ENCODE measurements at regions not wholly inside any gene's neighbourhood (a gene's known extent, or its start where the extent isn't known, plus 50 kb on each side); places are given as distances from the start of the nearest gene placed in this dataset.
"Not testable (repeated sequence)": the region's sequence is repeated elsewhere in the genome, so short reads cannot be mapped to it uniquely, and the experiment has no call there.

GRCh38 chr14:28247491-28247890 is 519.1 kb upstream of the FOXG1 start:
- Mint-ChIP-seq H3K27ac (no peak overlapping the region), H3K27me3 (no peaks in the 10 kb centered on the region), H3K4me1 (no peaks in the 10 kb centered on the region), H3K9me3 (ENCODE audit: low read depth) (peaks cover 30% of the 10 kb centered on the region), H3K36me3 (ENCODE audit: low read depth) (no peaks in the 10 kb centered on the region), H3K4me3 (no peak overlapping the region)
- intact Hi-C loops (cut with DNase I, micrococcal nuclease), result no loop called here
- POLR2A ChIA-PET, result no interaction called here
- CTCF ChIA-PET, result interaction anchor here (0.5 kb wide), 1 partner anchor 26 kb away, joined by 3 read pairs; no protein-coding TSS in a partner anchor
- no peak for DNase-seq
- no peak for ATAC-seq

DNA sequence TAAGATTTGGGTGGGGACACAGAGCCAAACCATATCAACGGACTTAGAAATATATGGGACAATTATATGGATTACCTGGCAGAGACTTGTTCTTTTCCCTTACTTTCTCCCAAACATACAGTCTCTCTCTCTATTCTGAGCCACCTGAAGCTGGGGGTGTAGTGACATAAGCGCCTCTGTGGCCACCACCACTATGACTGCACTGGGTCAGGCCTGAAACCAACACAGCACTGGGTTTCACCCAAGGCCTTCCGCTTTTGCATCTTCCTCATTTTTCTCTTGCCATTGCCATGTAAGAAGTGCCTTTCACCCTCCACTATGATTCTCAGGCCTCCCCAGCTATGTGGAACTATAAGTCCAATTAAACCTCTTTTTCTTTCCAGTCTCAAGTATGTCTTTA is 514.5 kb upstream of the FOXG1 start:
- peaks cover 31% of the 10 kb centered on the region for H3K9me3 Mint-ChIP-seq (ENCODE audit: low read depth)
- CTCF ChIA-PET, result interaction anchor here (0.7 kb wide), 1 partner anchor 260 kb away, joined by 3 read pairs; no protein-coding TSS in a partner anchor
- H3K27me3 Mint-ChIP-seq; H3K4me3 Mint-ChIP-seq; H3K36me3 Mint-ChIP-seq (ENCODE audit: low read depth); H3K4me1 Mint-ChIP-seq; H3K27ac Mint-ChIP-seq; intact Hi-C loops (cut with DNase I, micrococcal nuclease); DNase-seq; POLR2A ChIA-PET; ATAC-seq: not testable (repeated sequence)

DNA sequence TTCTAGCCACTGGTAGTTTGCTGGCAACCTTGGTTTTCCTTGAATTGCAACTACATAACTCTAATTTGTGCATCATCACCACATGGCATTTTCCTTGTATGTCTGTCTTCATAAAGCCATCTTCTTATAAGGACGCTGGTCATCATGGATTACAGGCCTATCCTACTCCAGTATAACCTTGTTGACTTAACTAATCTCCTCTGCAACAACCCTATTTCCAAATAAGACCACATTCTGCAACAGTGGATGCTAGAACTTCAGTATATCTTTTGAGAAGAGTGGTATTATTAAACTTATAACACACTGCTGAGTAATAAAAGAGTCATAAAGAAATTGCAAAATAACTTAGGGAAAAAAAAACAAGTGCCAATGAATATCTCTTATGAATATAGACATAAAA is 511.8 kb upstream of the FOXG1 start:
- ChIA-PET CTCF (no interaction called here), POLR2A (no interaction called here)
- H3K4me3 Mint-ChIP-seq, result no peak overlapping the region

DNA sequence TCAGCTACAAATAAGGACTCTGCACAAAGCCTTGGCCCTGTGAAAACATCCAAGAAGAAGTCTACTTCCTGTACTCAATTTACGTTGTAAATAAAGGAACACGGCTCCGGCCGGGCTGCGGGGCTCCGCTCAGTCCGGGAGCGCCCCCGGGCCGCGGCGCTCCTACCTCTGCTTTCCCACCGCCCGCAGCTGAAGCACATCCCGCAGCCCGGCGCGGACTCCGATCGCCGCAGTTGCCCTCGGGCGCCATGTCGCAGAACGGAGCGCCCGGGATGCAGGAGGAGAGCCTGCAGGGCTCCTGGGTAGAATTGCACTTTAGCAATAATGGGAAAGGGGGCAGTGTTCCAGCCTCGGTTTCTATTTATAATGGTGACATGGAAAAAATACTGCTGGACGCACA is 502.3 kb upstream of the FOXG1 start:
- intact Hi-C loops (cut with DNase I, micrococcal nuclease), result no loop called here
- no peak overlapping the region for H3K27ac Mint-ChIP-seq
- H3K4me3 Mint-ChIP-seq, result no peak overlapping the region
- H3K27me3 Mint-ChIP-seq, result no peaks in the 10 kb centered on the region
- no peaks in the 10 kb centered on the region for H3K36me3 Mint-ChIP-seq (ENCODE audit: low read depth)
- H3K4me1 Mint-ChIP-seq, result no peaks in the 10 kb centered on the region
- ATAC-seq (no peak), DNase-seq (no peak)
- H3K9me3 Mint-ChIP-seq (ENCODE audit: low read depth), result peaks cover 23% of the 10 kb centered on the region
- ChIA-PET CTCF (no interaction called here), POLR2A (no interaction called here)

More for the DNA sequence above, 511.8 kb upstream of the FOXG1 start:
- no peak for ATAC-seq
- peaks cover 15% of the 10 kb centered on the region for H3K9me3 Mint-ChIP-seq (ENCODE audit: low read depth)
- H3K27ac Mint-ChIP-seq, result no peak overlapping the region
- no peaks in the 10 kb centered on the region for H3K4me1 Mint-ChIP-seq
- H3K27me3 Mint-ChIP-seq, result no peaks in the 10 kb centered on the region
- intact Hi-C loops (cut with DNase I, micrococcal nuclease), result no loop called here
- no peaks in the 10 kb centered on the region for H3K36me3 Mint-ChIP-seq (ENCODE audit: low read depth)
- no peak for DNase-seq

DNA sequence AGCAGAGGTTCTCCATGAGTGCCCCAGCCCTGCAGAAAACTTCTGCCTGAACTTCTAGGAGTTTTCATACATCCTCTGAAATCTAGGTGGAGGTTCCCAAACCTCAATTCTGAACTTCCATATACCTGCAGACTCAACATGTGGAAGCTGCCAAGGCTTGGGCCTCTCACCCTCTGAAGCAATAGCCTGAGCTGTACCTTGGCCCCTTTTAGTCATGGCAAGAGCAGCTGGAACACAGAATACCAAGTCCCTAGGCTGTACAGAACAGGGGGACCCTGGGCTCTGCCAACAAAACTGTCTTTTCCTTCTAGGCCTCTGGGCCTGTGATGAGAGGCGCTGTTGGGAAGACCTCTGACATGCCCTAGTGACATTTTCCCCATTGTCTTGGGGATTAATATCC is 494.3 kb upstream of the FOXG1 start:
- Mint-ChIP-seq H3K36me3 (ENCODE audit: low read depth) (no peaks in the 10 kb centered on the region), H3K27me3 (no peaks in the 10 kb centered on the region), H3K27ac (no peak overlapping the region), H3K4me1 (no peaks in the 10 kb centered on the region), H3K9me3 (ENCODE audit: low read depth) (peaks cover 18% of the 10 kb centered on the region), H3K4me3 (no peak overlapping the region)
- DNase-seq, result no peak
- ATAC-seq, result no peak
- CTCF ChIA-PET, result interaction anchor here (0.7 kb wide), 1 partner anchor 238 kb away, joined by 3 read pairs; no protein-coding TSS in a partner anchor
- intact Hi-C loops (cut with DNase I, micrococcal nuclease), result no loop called here
- POLR2A ChIA-PET, result no interaction called here

DNA sequence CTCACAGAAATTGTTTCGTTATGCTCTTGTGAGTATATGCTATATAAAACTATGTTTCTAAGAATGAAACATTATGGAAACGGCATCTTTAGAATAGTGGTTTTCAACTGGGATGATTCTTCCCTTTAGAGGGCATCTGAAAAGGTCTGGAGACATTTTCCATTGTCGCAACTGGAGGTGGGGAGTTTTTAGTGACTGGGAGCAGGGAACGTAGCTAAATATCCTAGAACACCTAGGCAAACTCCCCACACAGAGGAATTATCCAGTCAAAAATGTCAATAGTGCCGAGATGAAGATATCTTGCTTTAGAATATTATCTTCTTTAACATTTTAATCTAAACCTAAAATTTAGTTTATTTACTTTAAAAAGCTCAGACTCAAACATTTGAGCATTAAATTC is 486.1 kb upstream of the FOXG1 start:
- ChIA-PET CTCF (no interaction called here), POLR2A (no interaction called here)
- intact Hi-C loops (cut with DNase I, micrococcal nuclease), result no loop called here
- Mint-ChIP-seq H3K4me1 (no peaks in the 10 kb centered on the region), H3K36me3 (ENCODE audit: low read depth) (no peaks in the 10 kb centered on the region), H3K9me3 (ENCODE audit: low read depth) (peaks cover 15% of the 10 kb centered on the region), H3K4me3 (no peak overlapping the region), H3K27ac (no peak overlapping the region), H3K27me3 (no peaks in the 10 kb centered on the region)
- DNase-seq, result no peak
- no peak for ATAC-seq

DNA sequence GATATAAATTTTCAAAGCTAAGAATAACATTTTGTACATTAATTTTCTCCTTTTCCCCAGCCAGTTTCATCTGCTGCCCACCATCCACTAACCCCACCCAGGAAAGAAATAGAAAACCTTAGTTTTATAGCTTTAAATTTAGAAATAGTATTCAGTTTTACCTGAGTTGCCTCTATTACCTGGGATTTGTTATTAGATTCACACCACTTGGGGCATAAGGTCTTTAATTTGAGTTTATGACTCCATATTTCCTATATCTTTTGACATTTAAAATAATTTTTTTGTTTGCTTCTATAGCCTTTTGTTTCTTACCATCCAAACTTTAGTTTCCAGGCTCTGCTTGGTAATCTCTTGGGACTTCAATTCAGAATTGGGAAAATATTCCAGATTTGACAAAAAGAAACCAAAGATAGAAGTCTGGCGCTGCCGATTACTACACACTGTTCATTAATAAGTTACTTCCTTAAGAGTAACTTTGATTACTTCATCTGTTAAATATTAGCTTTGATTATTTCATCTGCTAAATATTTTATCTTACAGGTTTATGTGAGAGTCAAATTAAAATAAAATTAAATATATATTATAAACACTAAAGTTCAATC is 485.5 kb upstream of the FOXG1 start:
- POLR2A ChIA-PET, result no interaction called here
- H3K27ac Mint-ChIP-seq, result no peak overlapping the region
- H3K36me3 Mint-ChIP-seq (ENCODE audit: low read depth), result no peaks in the 10 kb centered on the region
- no peaks in the 10 kb centered on the region for H3K27me3 Mint-ChIP-seq
- no peak for DNase-seq
- H3K4me3 Mint-ChIP-seq, result no peak overlapping the region
- no peaks in the 10 kb centered on the region for H3K4me1 Mint-ChIP-seq
- CTCF ChIA-PET, result no interaction called here
- intact Hi-C loops (cut with DNase I, micrococcal nuclease), result no loop called here
- ATAC-seq, result no peak
- H3K9me3 Mint-ChIP-seq (ENCODE audit: low read depth), result peaks cover 15% of the 10 kb centered on the region

GRCh38 chr14:28284546-28285300 is 481.9 kb upstream of the FOXG1 start:
- Mint-ChIP-seq H3K27me3 (no peaks in the 10 kb centered on the region), H3K4me1 (no peaks in the 10 kb centered on the region), H3K4me3 (no peak overlapping the region), H3K36me3 (ENCODE audit: low read depth) (no peaks in the 10 kb centered on the region), H3K9me3 (ENCODE audit: low read depth) (peaks cover 20% of the 10 kb centered on the region), H3K27ac (no peak overlapping the region)
- CTCF ChIA-PET, result no interaction called here
- intact Hi-C loops (cut with DNase I, micrococcal nuclease), result no loop called here
- POLR2A ChIA-PET, result no interaction called here
- ATAC-seq (no peak), DNase-seq (no peak)

- H3K27ac Mint-ChIP-seq, result no peak overlapping the region
- no peaks in the 10 kb centered on the region for H3K4me1 Mint-ChIP-seq
- H3K4me3 Mint-ChIP-seq, result no peak overlapping the region
- H3K9me3 Mint-ChIP-seq (ENCODE audit: low read depth), result peaks cover 35% of the 10 kb centered on the region
- DNase-seq (no peak), ATAC-seq (no peak)
- H3K36me3 Mint-ChIP-seq (ENCODE audit: low read depth), result no peaks in the 10 kb centered on the region
- ChIA-PET CTCF (no interaction called here), POLR2A (no interaction called here)
- H3K27me3 Mint-ChIP-seq, result no peaks in the 10 kb centered on the region
- intact Hi-C loops (cut with DNase I, micrococcal nuclease), result loop anchor here in 1 of 2 experiments (10.0 kb wide), 1 partner anchor 310 kb away; no protein-coding TSS in a partner anchor
Measured at GRCh38 chr14:28294834-28295440, 471.6 kb upstream of the FOXG1 start.

- Mint-ChIP-seq H3K36me3 (ENCODE audit: low read depth) (no peaks in the 10 kb centered on the region), H3K27ac (no peak overlapping the region), H3K9me3 (ENCODE audit: low read depth) (peaks cover 28% of the 10 kb centered on the region), H3K4me3 (no peak overlapping the region), H3K4me1 (no peaks in the 10 kb centered on the region), H3K27me3 (no peaks in the 10 kb centered on the region)
- no peak for ATAC-seq
- ChIA-PET POLR2A (no interaction called here), CTCF (no interaction called here)
- DNase-seq, result no peak
- intact Hi-C loops (cut with DNase I, micrococcal nuclease), result loop anchor here in 1 of 2 experiments (10.0 kb wide), 1 partner anchor 307 kb away; no protein-coding TSS in a partner anchor
Measured at GRCh38 chr14:28297559-28297958, 469.0 kb upstream of the FOXG1 start.

- ChIA-PET CTCF (no interaction called here), POLR2A (no interaction called here)
- no peaks in the 10 kb centered on the region for H3K4me1 Mint-ChIP-seq
- no peaks in the 10 kb centered on the region for H3K27me3 Mint-ChIP-seq
- peaks cover 30% of the 10 kb centered on the region for H3K9me3 Mint-ChIP-seq (ENCODE audit: low read depth)
- ATAC-seq, result no peak
- H3K36me3 Mint-ChIP-seq (ENCODE audit: low read depth), result no peaks in the 10 kb centered on the region
- H3K27ac Mint-ChIP-seq, result no peak overlapping the region
- intact Hi-C loops (cut with DNase I, micrococcal nuclease), result loop anchor here in 1 of 2 experiments (10.0 kb wide), 1 partner anchor 307 kb away; no protein-coding TSS in a partner anchor
- no peak overlapping the region for H3K4me3 Mint-ChIP-seq
- no peak for DNase-seq
Measured at GRCh38 chr14:28298156-28298555, 468.4 kb upstream of the FOXG1 start.

GRCh38 chr14:28299227-28299626 is 467.4 kb upstream of the FOXG1 start:
- ChIA-PET POLR2A (no interaction called here), CTCF (no interaction called here)
- Mint-ChIP-seq H3K27me3 (no peaks in the 10 kb centered on the region), H3K4me1 (no peaks in the 10 kb centered on the region), H3K36me3 (ENCODE audit: low read depth) (no peaks in the 10 kb centered on the region), H3K4me3 (no peak overlapping the region), H3K9me3 (ENCODE audit: low read depth) (peaks cover 29% of the 10 kb centered on the region), H3K27ac (no peak overlapping the region)
- ATAC-seq (no peak), DNase-seq (no peak)
- intact Hi-C loops (cut with DNase I, micrococcal nuclease), result loop anchor here in 1 of 2 experiments (10.0 kb wide), 1 partner anchor 306 kb away; no protein-coding TSS in a partner anchor

All from activated CD4-positive, alpha-beta T cell treated with anti-CD3 and anti-CD28 coated beads for 36 hours (primary cell).